ENCODE measurements at regions not wholly inside any gene's neighbourhood (a gene's known extent, or its start where the extent isn't known, plus 50 kb on each side); places are given as distances from the start of the nearest gene placed in this dataset.

DNA sequence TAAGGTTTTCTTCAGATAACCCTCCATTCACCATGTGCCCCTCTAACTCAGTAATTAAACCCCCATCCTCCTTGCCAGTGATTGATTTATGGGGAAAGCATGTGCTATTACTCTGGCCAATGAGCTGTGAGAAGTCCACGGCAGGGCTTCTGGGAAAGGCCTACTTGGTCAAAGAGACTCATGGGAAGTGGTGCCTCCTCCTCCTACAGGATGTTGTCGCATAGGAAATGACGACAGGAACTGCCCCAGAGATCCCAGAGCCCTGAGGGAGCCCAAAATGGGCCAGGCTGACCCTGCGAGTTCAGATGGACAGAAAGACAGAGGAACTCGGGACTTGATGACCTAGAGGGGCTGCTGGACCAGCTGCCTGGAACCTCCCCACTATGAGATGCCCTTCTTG, 938.1 kb upstream of the TMEM132C start:
- no peaks in the 10 kb centered on the region for H4K20me1 ChIP-seq (replicated peaks; ENCODE audit: control insufficient read depth, extremely low read depth, insufficient read depth, low read length)
- FAIRE-seq (no peak), DNase-seq (ENCODE audit: low read depth, low spot score) (no peak)
- no TSS peak for BruUV-seq (replicated peaks)
- no peaks in the 10 kb centered on the region for H3K36me3 ChIP-seq (ENCODE audit: control insufficient read depth in 2 of 2, extremely low read depth in 1 of 2, insufficient read depth in 2 of 2, low read length in 2 of 2)
- ChIA-PET POLR2A (no interaction called here), CTCF (no interaction called here)
- no peak overlapping the region for H3K4me3 ChIP-seq (replicated peaks in 1 of 3; ENCODE audit: insufficient read depth in 1 of 3, low read depth in 1 of 3, low read length in 3 of 3)
- H2AFZ ChIP-seq (ENCODE audit: low read depth, low read length): no peak overlapping the region
- intact Hi-C loops (cut with micrococcal nuclease): no loop called here
- no peaks in the 10 kb centered on the region for H3K27me3 ChIP-seq (ENCODE audit: control insufficient read depth in 2 of 2, insufficient read depth in 2 of 2, low read length in 2 of 2)
- dilution Hi-C loops (cut with MboI; ENCODE audit: extremely low pct_ligation_motif_present, low sequenced_read_pairs): no loop called here
- H3K9me3 ChIP-seq (replicated peaks; ENCODE audit: control insufficient read depth, insufficient read depth, low read length): peaks cover 3% of the 10 kb centered on the region
- H3K9ac ChIP-seq (replicated peaks; ENCODE audit: extremely low read depth, insufficient read depth, low read length): no peak overlapping the region
- TF ChIP-seq POLR2AphosphoS5 (IDR thresholded peaks at IDR 0.05; ENCODE audit: insufficient read depth, low read depth, low read length) (no peak), MYC (IDR thresholded peaks at IDR 0.05; ENCODE audit: low read depth, low read length) (no peak), POLR2A (IDR thresholded peaks at IDR 0.05; ENCODE audit: low read depth, low read length) (no peak), FOS (IDR thresholded peaks at IDR 0.05; ENCODE audit: borderline replicate concordance, insufficient read depth, low read length) (no peak)
- TF ChIP-seq, protein P1, sequence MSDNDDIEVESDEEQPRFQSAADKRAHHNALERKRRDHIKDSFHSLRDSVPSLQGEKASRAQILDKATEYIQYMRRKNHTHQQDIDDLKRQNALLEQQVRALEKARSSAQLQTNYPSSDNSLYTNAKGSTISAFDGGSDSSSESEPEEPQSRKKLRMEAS (IDR thresholded peaks at IDR 0.05; ENCODE audit: insufficient read depth, insufficient read length): no peak
- no peaks in the 10 kb centered on the region for H3K79me2 ChIP-seq (ENCODE audit: control insufficient read depth, insufficient read depth, low read length)
- no peaks in the 10 kb centered on the region for H3K9me1 ChIP-seq (replicated peaks; ENCODE audit: control insufficient read depth, extremely low read depth, insufficient read depth, low read length)
- H3K4me2 ChIP-seq (ENCODE audit: insufficient read depth, low read length): no peak overlapping the region
- no peaks in the 10 kb centered on the region for H3K4me1 ChIP-seq (ENCODE audit: control insufficient read depth, extremely low read depth, insufficient read depth, low read length)
- no peak overlapping the region for H3K27ac ChIP-seq (ENCODE audit: insufficient read depth, low read depth, low read length)

DNA sequence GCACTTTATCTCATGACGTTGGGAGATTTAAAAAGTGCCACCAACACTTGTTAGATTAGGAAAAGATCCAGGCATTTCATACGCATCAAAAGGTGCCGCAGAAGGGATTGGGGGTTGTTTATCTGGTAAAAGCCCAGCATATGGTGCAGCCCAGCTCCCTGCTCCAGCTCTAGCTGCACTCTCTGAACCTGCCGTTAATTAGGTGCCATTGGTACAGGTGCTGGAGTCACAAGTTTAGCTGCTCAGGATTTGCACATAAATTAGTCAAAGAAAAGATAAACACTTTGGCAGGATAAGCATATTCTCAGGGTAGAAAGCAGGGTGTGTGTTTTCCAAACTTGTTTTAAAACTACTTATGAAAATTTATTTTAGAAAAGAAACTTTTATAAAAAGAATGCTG, 932.6 kb upstream of the TMEM132C start:
- Histone ChIP-seq H3K4me3 (replicated peaks in 1 of 3; ENCODE audit: insufficient read depth in 1 of 3, low read depth in 1 of 3, low read length in 3 of 3) (no peak overlapping the region), H3K9me3 (replicated peaks; ENCODE audit: control insufficient read depth, insufficient read depth, low read length) (peaks cover 4% of the 10 kb centered on the region), H4K20me1 (replicated peaks; ENCODE audit: control insufficient read depth, extremely low read depth, insufficient read depth, low read length) (no peaks in the 10 kb centered on the region), H3K36me3 (ENCODE audit: control insufficient read depth in 2 of 2, extremely low read depth in 1 of 2, insufficient read depth in 2 of 2, low read length in 2 of 2) (no peaks in the 10 kb centered on the region), H3K79me2 (ENCODE audit: control insufficient read depth, insufficient read depth, low read length) (no peaks in the 10 kb centered on the region), H3K27ac (ENCODE audit: insufficient read depth, low read depth, low read length) (no peak overlapping the region), H2AFZ (ENCODE audit: low read depth, low read length) (no peak overlapping the region), H3K4me2 (ENCODE audit: insufficient read depth, low read length) (no peak overlapping the region), H3K27me3 (ENCODE audit: control insufficient read depth in 2 of 2, insufficient read depth in 2 of 2, low read length in 2 of 2) (no peaks in the 10 kb centered on the region), H3K9me1 (replicated peaks; ENCODE audit: control insufficient read depth, extremely low read depth, insufficient read depth, low read length) (no peaks in the 10 kb centered on the region), H3K4me1 (ENCODE audit: control insufficient read depth, extremely low read depth, insufficient read depth, low read length) (no peaks in the 10 kb centered on the region), H3K9ac (replicated peaks; ENCODE audit: extremely low read depth, insufficient read depth, low read length) (no peak overlapping the region)
- no TSS peak for BruUV-seq (replicated peaks)
- TF ChIP-seq GATA2 (IDR thresholded peaks at IDR 0.05; ENCODE audit: insufficient read depth, insufficient read length, low read depth, low read length) (no peak), EZH2 (IDR thresholded peaks at IDR 0.05; ENCODE audit: borderline replicate concordance, low read depth, low read length, severe bottlenecking) (no peak), JUN (IDR thresholded peaks at IDR 0.05; ENCODE audit: borderline replicate concordance, insufficient read depth, insufficient read length, low read depth) (no peak), FOS (IDR thresholded peaks at IDR 0.05; ENCODE audit: borderline replicate concordance, insufficient read depth, low read length) (no peak), POLR2A (IDR thresholded peaks at IDR 0.05; ENCODE audit: low read depth, low read length) (no peak), MYC (IDR thresholded peaks at IDR 0.05; ENCODE audit: low read depth, low read length) (no peak), POLR2AphosphoS5 (IDR thresholded peaks at IDR 0.05; ENCODE audit: insufficient read depth, low read depth, low read length) (no peak)
- TF ChIP-seq, protein P1 (IDR thresholded peaks at IDR 0.05; ENCODE audit: insufficient read depth, insufficient read length): no peak
- TF ChIP-seq, protein P2, sequence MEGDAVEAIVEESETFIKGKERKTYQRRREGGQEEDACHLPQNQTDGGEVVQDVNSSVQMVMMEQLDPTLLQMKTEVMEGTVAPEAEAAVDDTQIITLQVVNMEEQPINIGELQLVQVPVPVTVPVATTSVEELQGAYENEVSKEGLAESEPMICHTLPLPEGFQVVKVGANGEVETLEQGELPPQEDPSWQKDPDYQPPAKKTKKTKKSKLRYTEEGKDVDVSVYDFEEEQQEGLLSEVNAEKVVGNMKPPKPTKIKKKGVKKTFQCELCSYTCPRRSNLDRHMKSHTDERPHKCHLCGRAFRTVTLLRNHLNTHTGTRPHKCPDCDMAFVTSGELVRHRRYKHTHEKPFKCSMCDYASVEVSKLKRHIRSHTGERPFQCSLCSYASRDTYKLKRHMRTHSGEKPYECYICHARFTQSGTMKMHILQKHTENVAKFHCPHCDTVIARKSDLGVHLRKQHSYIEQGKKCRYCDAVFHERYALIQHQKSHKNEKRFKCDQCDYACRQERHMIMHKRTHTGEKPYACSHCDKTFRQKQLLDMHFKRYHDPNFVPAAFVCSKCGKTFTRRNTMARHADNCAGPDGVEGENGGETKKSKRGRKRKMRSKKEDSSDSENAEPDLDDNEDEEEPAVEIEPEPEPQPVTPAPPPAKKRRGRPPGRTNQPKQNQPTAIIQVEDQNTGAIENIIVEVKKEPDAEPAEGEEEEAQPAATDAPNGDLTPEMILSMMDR (IDR thresholded peaks at IDR 0.05; ENCODE audit: extremely low read depth in 1 of 2, insufficient read depth in 1 of 2, low read depth in 1 of 2, low read length in 2 of 2): no peak
- ChIA-PET CTCF (no interaction called here), POLR2A (no interaction called here)
- intact Hi-C loops (cut with micrococcal nuclease): no loop called here
- DNase-seq (ENCODE audit: low read depth, low spot score): no peak
- no peak for FAIRE-seq
- dilution Hi-C loops (cut with MboI; ENCODE audit: extremely low pct_ligation_motif_present, low sequenced_read_pairs): no loop called here

Measured in endothelial cell of umbilical vein (primary cell).